Endothelial cell of umbilical vein (primary cell): ENCODE measurements at regions not wholly inside any gene's neighbourhood (a gene's known extent, or its start where the extent isn't known, plus 50 kb on each side); places are given as distances from the start of the nearest gene placed in this dataset.
"Not testable (repeated sequence)": the region's sequence is repeated elsewhere in the genome, so short reads cannot be mapped to it uniquely, and the experiment has no call there.

ENCODE experiments used
- BruUV-seq: library from RNA; stranded (reverse); fragments of 400-500 nt; replicated peaks from 2 replicates; lab custom pipeline; 2021; lab: Mats Ljungman, UMichigan
- CTCF ChIA-PET: fragments of 300-600, 350-600 bp; sonication (Branson Sonifier 250); formaldehyde crosslinking; loops from one replicate; lab custom pipeline; 2021; ENCODE audit warnings: antibody characterized with exemption, inconsistent platforms; lab: Charles Lee
- POLR2A ChIA-PET: fragments of 300-600, 350-600 bp; sonication (Branson Sonifier 250); formaldehyde crosslinking; loops from one replicate; lab custom pipeline; 2021; ENCODE audit warnings: antibody characterized with exemption, inconsistent platforms; lab: Charles Lee
- DNase-seq: peaks from one replicate; pipeline ENCODE4 v3.0.0-alpha.2; 2011; ENCODE audit warnings: low read depth, low spot score
- FAIRE-seq: peaks from 2 replicates; lab custom pipeline; 2011; peaks lifted over from hg19 to GRCh38; lab: Jason Lieb, UNC
- H2AFZ ChIP-seq: 2 replicates; pipeline ENCODE4 v1.6.0; 2012; ENCODE audit warnings: low read depth, low read length, control low read depth, inconsistent platforms
- H3K27ac ChIP-seq: 2 replicates; pipeline ENCODE4 v1.5.1; 2011; ENCODE audit warnings: low read depth, mild to moderate bottlenecking, control low read depth, low read length, moderate library complexity; ENCODE audit not compliant: insufficient read depth
- H3K27me3 ChIP-seq, 2 experiments: 2 replicates each; pipeline versions ENCODE4 v1.6.0 to v1.6.1; 2011; ENCODE audit warnings: low read length in 2 of 2, mixed read lengths in 1 of 2; ENCODE audit not compliant: control insufficient read depth in 2 of 2, insufficient read depth in 2 of 2
- H3K36me3 ChIP-seq, 2 experiments: 2 replicates in 1 of 2; 3 replicates in 1 of 2; pipeline ENCODE4 v1.5.1; 2011; ENCODE audit warnings: low read length in 2 of 2, mild to moderate bottlenecking in 1 of 2, moderate library complexity in 1 of 2; ENCODE audit not compliant: control insufficient read depth in 2 of 2, insufficient read depth in 2 of 2; ENCODE audit errors: extremely low read depth in 1 of 2
- H3K4me1 ChIP-seq: 3 replicates; pipeline ENCODE4 v1.5.1; 2011; ENCODE audit warnings: mild to moderate bottlenecking, low read length; ENCODE audit not compliant: control insufficient read depth, insufficient read depth; ENCODE audit errors: extremely low read depth
- H3K4me2 ChIP-seq: 2 replicates; pipeline ENCODE4 v1.6.1; 2011; ENCODE audit warnings: low read length, control low read depth, mixed read lengths; ENCODE audit not compliant: insufficient read depth
- H3K4me3 ChIP-seq, 3 experiments: fragments of 200-600 bp in 1 of 3; sonication (generic), shearing (Covaris generic) in 1 of 3; replicated peaks in 1 of 3; 2 replicates each; pipeline ENCODE4 v1.5.1; 2011 to 2016; ENCODE audit warnings: control low read depth in 3 of 3, low read length in 3 of 3, mild to moderate bottlenecking in 2 of 3, inconsistent platforms in 1 of 3, low read depth in 1 of 3, moderate library complexity in 1 of 3; ENCODE audit not compliant: insufficient read depth in 1 of 3
- H3K79me2 ChIP-seq: 2 replicates; pipeline ENCODE4 v1.6.0; 2012; ENCODE audit warnings: low read length, inconsistent platforms; ENCODE audit not compliant: control insufficient read depth, insufficient read depth
- H3K9ac ChIP-seq: replicated peaks from 2 replicates; pipeline ENCODE3; 2011; ENCODE audit warnings: low read length, control low read depth; ENCODE audit not compliant: insufficient read depth; ENCODE audit errors: extremely low read depth
- H3K9me1 ChIP-seq: replicated peaks from 3 replicates; pipeline ENCODE4 v1.6.0; 2011; ENCODE audit warnings: mild to moderate bottlenecking, low read length; ENCODE audit not compliant: control insufficient read depth, insufficient read depth; ENCODE audit errors: extremely low read depth
- H3K9me3 ChIP-seq: replicated peaks from 2 replicates; pipeline ENCODE4 v1.5.1; 2012; ENCODE audit warnings: low read length, inconsistent platforms; ENCODE audit not compliant: control insufficient read depth, insufficient read depth
- H4K20me1 ChIP-seq: replicated peaks from 2 replicates; pipeline ENCODE3; 2011; ENCODE audit warnings: mild to moderate bottlenecking, low read length; ENCODE audit not compliant: control insufficient read depth, insufficient read depth; ENCODE audit errors: extremely low read depth
- FOS ChIP-seq: IDR thresholded peaks from 2 replicates; pipeline ENCODE4 v1.6.1; 2011; ENCODE audit warnings: mild to moderate bottlenecking, low read length, moderate library complexity, borderline replicate concordance; ENCODE audit not compliant: insufficient read depth
- MAX ChIP-seq: IDR thresholded peaks from 2 replicates; pipeline ENCODE4 v1.6.1; 2011; ENCODE audit not compliant: insufficient read depth, insufficient read length
- MYC ChIP-seq: IDR thresholded peaks from one replicate; pipeline ENCODE4 v1.6.1; 2011; ENCODE audit warnings: mild to moderate bottlenecking, low read depth, low read length
- POLR2A ChIP-seq: IDR thresholded peaks from 2 replicates; pipeline ENCODE4 v1.6.1; 2012; ENCODE audit warnings: low read depth, mild to moderate bottlenecking, control low read depth, low read length
- POLR2AphosphoS5 ChIP-seq: IDR thresholded peaks from 2 replicates; pipeline ENCODE4 v1.6.1; 2012; ENCODE audit warnings: low read depth, mild to moderate bottlenecking, control low read depth, low read length, moderate library complexity; ENCODE audit not compliant: insufficient read depth
- dilution Hi-C: fragments of 300-500 bp; cut with MboI; formaldehyde crosslinking; loops from one replicate; pipeline ENCODE4 v1.15.0; 2019; ENCODE audit warnings: low sequenced_read_pairs; ENCODE audit not compliant: extremely low pct_ligation_motif_present
- intact Hi-C: fragments of 100-400 bp; cut with micrococcal nuclease; formaldehyde crosslinking; loops from one replicate; pipeline ENCODE4 v1.10.0; 2022

GRCh38 chr4:129852434-129852833 lies 756.5 kb downstream of the C4orf33 start:
- dilution Hi-C loops, result no loop called here
- FAIRE-seq, result no peak
- TF ChIP-seq MYC (no peak), POLR2A (no peak), MAX (no peak), POLR2AphosphoS5 (no peak), FOS (no peak)

GRCh38 chr4:129853685-129854467 lies 757.9 kb downstream of the C4orf33 start:
- H2AFZ ChIP-seq, CTCF ChIA-PET, H3K9ac ChIP-seq, H3K4me3 ChIP-seq, H3K9me1 ChIP-seq, H3K27me3 ChIP-seq, H3K27ac ChIP-seq, H3K79me2 ChIP-seq, H3K36me3 ChIP-seq, H4K20me1 ChIP-seq, FAIRE-seq, DNase-seq, BruUV-seq, H3K9me3 ChIP-seq, intact Hi-C loops, H3K4me1 ChIP-seq, H3K4me2 ChIP-seq, dilution Hi-C loops, POLR2A ChIA-PET: not testable (repeated sequence)

More at GRCh38 chr4:129852434-129852833, 756.5 kb downstream of the C4orf33 start:
- no TSS peak for BruUV-seq
- Histone ChIP-seq H4K20me1 (no peaks in the 10 kb centered on the region), H3K36me3 (no peaks in the 10 kb centered on the region), H3K79me2 (no peaks in the 10 kb centered on the region), H3K9me1 (no peaks in the 10 kb centered on the region), H3K4me2 (no peak overlapping the region), H3K27me3 (no peaks in the 10 kb centered on the region), H3K4me3 (no peak overlapping the region), H3K27ac (no peak overlapping the region), H2AFZ (no peak overlapping the region), H3K9me3 (no peaks in the 10 kb centered on the region), H3K4me1 (no peaks in the 10 kb centered on the region), H3K9ac (no peak overlapping the region)
- ChIA-PET POLR2A (no interaction called here), CTCF (no interaction called here)
- intact Hi-C loops, result no loop called here
- no peak for DNase-seq
